HK-2 (cell line): ENCODE measurements at regions not wholly inside any gene's neighbourhood (a gene's known extent, or its start where the extent isn't known, plus 50 kb on each side); places are given as distances from the start of the nearest gene placed in this dataset.
"Not testable (repeated sequence)": the region's sequence is repeated elsewhere in the genome, so short reads cannot be mapped to it uniquely, and the experiment has no call there.

ENCODE experiments used
- DNase-seq: peaks from one replicate; pipeline ENCODE4 v3.0.0-alpha.2; 2018; ENCODE audit not compliant: unreplicated experiment

GRCh38 chr20:12815231-12815768 lies 193.5 kb upstream of the SPTLC3 start:
- no peak for DNase-seq

GRCh38 chr20:12815778-12816408 lies 192.9 kb upstream of the SPTLC3 start:
- DNase-seq: no peak

GRCh38 chr20:12821249-12821648 lies 187.5 kb upstream of the SPTLC3 start:
- DNase-seq: no peak

- DNase-seq: no peak
Observed at GRCh38 chr20:12823734-12824133, 185.0 kb upstream of the SPTLC3 start.

GRCh38 chr20:12824328-12825225 lies 184.2 kb upstream of the SPTLC3 start:
- DNase-seq: no peak

GRCh38 chr20:12825226-12825595 lies 183.6 kb upstream of the SPTLC3 start:
- DNase-seq: no peak

GRCh38 chr20:12827816-12828385 lies 180.9 kb upstream of the SPTLC3 start:
- DNase-seq: no peak

- DNase-seq: no peak
Observed at GRCh38 chr20:12829170-12829569, 179.6 kb upstream of the SPTLC3 start.

GRCh38 chr20:12833861-12834260 lies 174.9 kb upstream of the SPTLC3 start:
- DNase-seq: no peak

- DNase-seq: no peak
Observed at GRCh38 chr20:12835999-12836398, 172.8 kb upstream of the SPTLC3 start.

GRCh38 chr20:12837646-12838045 lies 171.1 kb upstream of the SPTLC3 start:
- no peak for DNase-seq

GRCh38 chr20:12838261-12838866 lies 170.4 kb upstream of the SPTLC3 start:
- no peak for DNase-seq

- DNase-seq: no peak
Observed at GRCh38 chr20:12847872-12848271, 160.9 kb upstream of the SPTLC3 start.

GRCh38 chr20:12849225-12849910 lies 159.4 kb upstream of the SPTLC3 start:
- no peak for DNase-seq

- DNase-seq: not testable (repeated sequence)
Observed at GRCh38 chr20:12857643-12858042, 151.1 kb upstream of the SPTLC3 start.

GRCh38 chr20:12860619-12861247 lies 148.0 kb upstream of the SPTLC3 start:
- DNase-seq: no peak

- no peak for DNase-seq
Observed at GRCh38 chr20:12869669-12870068, 139.1 kb upstream of the SPTLC3 start.

- DNase-seq: no peak
Observed at GRCh38 chr20:12870588-12870987, 138.2 kb upstream of the SPTLC3 start.

GRCh38 chr20:12874933-12875332 lies 133.8 kb upstream of the SPTLC3 start:
- DNase-seq: no peak

GRCh38 chr20:12875510-12875909 lies 133.3 kb upstream of the SPTLC3 start:
- DNase-seq: no peak

GRCh38 chr20:12882832-12883506 lies 125.8 kb upstream of the SPTLC3 start:
- DNase-seq: no peak
